RWPE2 (cell line): ENCODE measurements at regions not wholly inside any gene's neighbourhood (a gene's known extent, or its start where the extent isn't known, plus 50 kb on each side); places are given as distances from the start of the nearest gene placed in this dataset.

Experiments
- ATAC-seq: fragments of 200-7000 bp; cut with Tn5 transposase; 3 replicates; pipeline ENCODE4 v1.9.1; 2021; ENCODE audit warnings: low read depth
- DNase-seq: peaks from one replicate; pipeline ENCODE4 v3.0.0-alpha.2; 2020; ENCODE audit warnings: low spot score
- H3K27ac ChIP-seq: fragments of 450-650 bp; 2 replicates; pipeline ENCODE4 v1.5.1; 2017; ENCODE audit warnings: mild to moderate bottlenecking; ENCODE audit not compliant: poor library complexity, severe bottlenecking
- H3K27me3 ChIP-seq: fragments of 250-450 bp; sonication (Bioruptor Pico); 2 replicates; pipeline ENCODE4 v1.5.1; 2021; ENCODE audit warnings: mild to moderate bottlenecking, moderate library complexity; ENCODE audit not compliant: insufficient read depth, poor library complexity, severe bottlenecking
- H3K36me3 ChIP-seq: fragments of 250-450 bp; sonication (Bioruptor Pico); 2 replicates; pipeline ENCODE4 v1.5.1; 2020; ENCODE audit warnings: low read depth, mild to moderate bottlenecking, moderate library complexity
- H3K4me1 ChIP-seq: fragments of 250-450 bp; sonication (Bioruptor Pico); 2 replicates; pipeline ENCODE4 v1.5.1; 2021; ENCODE audit warnings: mild to moderate bottlenecking, moderate library complexity; ENCODE audit not compliant: insufficient read depth, poor library complexity, severe bottlenecking
- H3K4me3 ChIP-seq: fragments of 250-450 bp; sonication (Bioruptor Pico); 2 replicates; pipeline ENCODE4 v1.5.1; 2021; ENCODE audit warnings: mild to moderate bottlenecking, moderate library complexity; ENCODE audit not compliant: severe bottlenecking
- H3K9me3 ChIP-seq: fragments of 250-450 bp; sonication (Bioruptor Pico); 2 replicates; pipeline ENCODE4 v1.5.1; 2021; ENCODE audit warnings: mild to moderate bottlenecking, moderate library complexity; ENCODE audit not compliant: severe bottlenecking
- TF ChIP-seq, protein P1 (sequence below): fragments of 450-650 bp; IDR thresholded peaks from one replicate; pipeline ENCODE4 v1.5.1; 2017; ENCODE audit warnings: mild to moderate bottlenecking, moderate library complexity; ENCODE audit not compliant: poor library complexity, severe bottlenecking

DNA sequence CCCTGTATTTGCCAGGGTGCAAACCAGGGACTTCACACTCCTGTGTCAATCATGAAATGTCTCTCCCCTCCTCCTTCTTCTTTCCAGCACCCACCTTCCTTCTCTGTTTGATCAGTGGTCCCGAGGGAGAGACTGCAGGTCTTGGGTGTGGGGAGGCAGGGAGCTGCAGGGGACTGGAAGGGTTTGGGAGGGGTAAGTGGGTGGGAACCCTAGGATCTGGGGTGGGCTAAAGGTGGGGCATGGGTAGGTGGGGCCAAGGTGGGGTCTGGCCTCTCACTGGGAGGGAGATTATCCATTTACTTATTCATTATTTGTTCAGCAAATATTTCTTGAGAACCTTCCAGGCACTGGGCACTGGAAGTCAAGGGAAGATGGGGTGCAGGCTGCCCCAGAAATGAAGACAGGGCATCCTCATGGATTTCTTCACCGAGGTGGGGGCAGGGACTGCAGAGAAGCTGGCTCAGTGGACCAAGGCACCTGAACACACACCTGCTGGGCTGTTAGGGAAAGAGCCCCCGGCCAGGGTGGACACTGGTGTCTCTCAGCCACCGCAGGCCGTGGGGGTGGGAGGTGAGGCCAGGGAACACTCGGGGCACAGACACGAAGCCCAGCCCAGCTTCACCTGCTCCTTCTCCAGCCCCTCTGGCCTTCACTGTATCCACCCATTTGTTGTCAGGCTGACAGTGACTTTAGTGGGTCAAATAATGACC lies 193.9 kb upstream of the C1orf174 start:
- Histone ChIP-seq H3K4me3 (no peak overlapping the region), H3K36me3 (no peaks in the 10 kb centered on the region), H3K4me1 (no peaks in the 10 kb centered on the region), H3K27ac (no peak overlapping the region), H3K27me3 (no peaks in the 10 kb centered on the region), H3K9me3 (no peaks in the 10 kb centered on the region)
- ATAC-seq (no peak), DNase-seq (no peak)
- TF ChIP-seq, protein P1, sequence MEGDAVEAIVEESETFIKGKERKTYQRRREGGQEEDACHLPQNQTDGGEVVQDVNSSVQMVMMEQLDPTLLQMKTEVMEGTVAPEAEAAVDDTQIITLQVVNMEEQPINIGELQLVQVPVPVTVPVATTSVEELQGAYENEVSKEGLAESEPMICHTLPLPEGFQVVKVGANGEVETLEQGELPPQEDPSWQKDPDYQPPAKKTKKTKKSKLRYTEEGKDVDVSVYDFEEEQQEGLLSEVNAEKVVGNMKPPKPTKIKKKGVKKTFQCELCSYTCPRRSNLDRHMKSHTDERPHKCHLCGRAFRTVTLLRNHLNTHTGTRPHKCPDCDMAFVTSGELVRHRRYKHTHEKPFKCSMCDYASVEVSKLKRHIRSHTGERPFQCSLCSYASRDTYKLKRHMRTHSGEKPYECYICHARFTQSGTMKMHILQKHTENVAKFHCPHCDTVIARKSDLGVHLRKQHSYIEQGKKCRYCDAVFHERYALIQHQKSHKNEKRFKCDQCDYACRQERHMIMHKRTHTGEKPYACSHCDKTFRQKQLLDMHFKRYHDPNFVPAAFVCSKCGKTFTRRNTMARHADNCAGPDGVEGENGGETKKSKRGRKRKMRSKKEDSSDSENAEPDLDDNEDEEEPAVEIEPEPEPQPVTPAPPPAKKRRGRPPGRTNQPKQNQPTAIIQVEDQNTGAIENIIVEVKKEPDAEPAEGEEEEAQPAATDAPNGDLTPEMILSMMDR: no peak

DNA sequence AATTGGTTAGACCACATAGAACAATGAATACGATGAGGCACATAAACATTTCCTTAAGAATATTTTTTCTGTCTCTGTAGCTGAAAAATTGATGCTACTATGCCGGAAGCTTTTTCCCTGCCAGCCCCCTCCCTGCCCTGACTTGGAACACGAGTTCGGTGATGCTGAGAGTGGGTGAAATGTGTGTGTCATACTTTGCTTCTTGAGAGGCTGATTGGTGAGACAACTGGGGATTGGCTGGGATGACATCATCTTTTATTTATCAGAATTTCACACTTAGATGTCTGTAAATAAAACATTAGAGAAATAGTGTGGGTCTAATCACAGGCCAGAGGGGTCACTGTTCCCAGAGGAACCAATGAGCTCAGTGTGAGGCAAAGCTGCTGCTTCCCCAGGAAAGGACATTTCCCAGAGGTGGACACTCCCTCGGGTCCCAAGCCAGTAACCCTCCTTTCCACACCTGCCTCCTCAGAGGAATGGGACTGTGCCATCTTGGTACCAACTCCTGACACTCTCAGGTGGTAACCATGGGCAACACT lies 195.4 kb upstream of the C1orf174 start:
- no peaks in the 10 kb centered on the region for H3K36me3 ChIP-seq
- H3K9me3 ChIP-seq: no peaks in the 10 kb centered on the region
- no peak for ATAC-seq
- no peaks in the 10 kb centered on the region for H3K27me3 ChIP-seq
- no peak overlapping the region for H3K4me3 ChIP-seq
- no peak for DNase-seq
- no peaks in the 10 kb centered on the region for H3K4me1 ChIP-seq
- no peak overlapping the region for H3K27ac ChIP-seq
- TF ChIP-seq, protein P1: no peak

DNA sequence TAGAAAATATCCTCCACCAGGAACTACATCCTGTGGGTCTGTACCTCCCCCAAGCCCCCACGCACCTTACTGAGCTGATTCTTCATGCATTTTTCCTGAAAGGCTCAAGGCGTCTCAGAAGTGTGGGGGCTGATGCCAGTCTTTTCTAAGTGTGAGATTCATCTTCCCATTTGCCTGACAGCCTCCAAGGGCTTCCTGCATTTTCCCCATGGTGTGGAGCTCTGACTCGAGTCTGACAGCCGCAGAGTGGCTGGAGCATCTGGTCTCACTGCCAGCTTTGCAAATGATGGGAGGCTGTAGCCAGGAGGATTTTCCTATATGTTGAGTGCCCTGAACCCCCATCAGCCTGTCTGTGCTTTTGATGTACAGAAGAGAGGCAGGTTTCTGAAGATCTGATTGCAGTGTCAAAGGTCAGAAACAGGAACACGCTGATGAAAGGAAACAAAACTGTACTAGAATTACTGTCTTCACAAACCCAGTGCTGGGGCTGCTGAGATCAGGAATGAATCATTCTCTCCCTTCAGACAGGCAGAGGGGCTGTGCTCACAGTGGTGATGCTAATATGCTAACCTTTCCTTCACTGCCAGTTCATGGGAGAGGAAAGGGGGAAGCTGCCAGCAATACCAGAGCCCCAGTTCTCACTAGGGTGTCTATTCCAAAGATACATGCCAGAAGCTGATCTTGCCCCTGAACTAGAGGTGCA lies 201.5 kb upstream of the C1orf174 start:
- no peaks in the 10 kb centered on the region for H3K36me3 ChIP-seq
- no peaks in the 10 kb centered on the region for H3K4me1 ChIP-seq
- no peak overlapping the region for H3K27ac ChIP-seq
- no peaks in the 10 kb centered on the region for H3K27me3 ChIP-seq
- TF ChIP-seq, protein P1: no peak
- no peak for DNase-seq
- peaks cover 2% of the 10 kb centered on the region for H3K9me3 ChIP-seq
- no peak for ATAC-seq
- H3K4me3 ChIP-seq: no peak overlapping the region

DNA sequence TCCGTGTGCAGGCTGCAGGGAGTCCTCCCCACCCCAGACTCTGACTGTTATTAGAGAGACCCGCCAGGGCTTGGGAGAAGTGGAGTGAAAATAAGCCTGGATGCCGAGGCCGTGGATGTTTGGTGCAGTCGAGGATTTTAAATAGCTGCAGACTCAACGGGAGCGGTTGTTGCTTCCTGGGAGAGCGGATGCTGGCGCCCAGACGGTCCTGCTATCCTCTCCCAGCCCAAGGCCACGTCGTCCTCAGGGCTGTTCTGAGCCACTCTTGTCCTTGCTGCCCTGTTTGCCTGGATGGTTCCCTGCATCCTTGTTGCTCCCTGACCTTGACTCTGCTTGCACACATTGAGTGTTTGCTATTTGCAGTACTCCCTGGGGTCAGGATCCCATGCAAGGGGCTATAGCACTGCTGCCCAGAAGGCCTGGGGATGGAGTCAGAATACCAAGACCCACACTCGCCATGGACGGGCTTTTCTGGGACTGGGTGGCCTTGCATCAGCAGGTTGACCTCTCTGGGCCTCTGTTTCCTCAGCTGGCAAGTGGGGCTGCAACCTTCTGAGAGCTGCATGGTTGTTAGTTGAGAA lies 205.3 kb upstream of the C1orf174 start:
- Histone ChIP-seq H3K27me3 (no peaks in the 10 kb centered on the region), H3K9me3 (peaks cover 2% of the 10 kb centered on the region), H3K36me3 (no peaks in the 10 kb centered on the region), H3K27ac (no peak overlapping the region), H3K4me1 (no peaks in the 10 kb centered on the region), H3K4me3 (no peak overlapping the region)
- no peak for DNase-seq
- ATAC-seq: no peak
- TF ChIP-seq, protein P1: no peak
